Uterus (tissue), 2 donors: ENCODE measurements at regions not wholly inside any gene's neighbourhood (a gene's known extent, or its start where the extent isn't known, plus 50 kb on each side); places are given as distances from the start of the nearest gene placed in this dataset.

ENCODE experiments used
- POLR2A ChIP-seq, 2 donors: fragments of 450-650 bp; IDR thresholded peaks; one replicate each; pipeline ENCODE4 v1.6.1; 2016; ENCODE audit warnings: antibody characterized with exemption in 2 of 2, mild to moderate bottlenecking in 1 of 2, moderate library complexity in 1 of 2
- TF ChIP-seq, protein P1 (sequence below), 4 experiments: fragments of 200-600 bp in 2 of 4; fragments of 450-650 bp in 2 of 4; sonication (generic) in 2 of 4; IDR thresholded peaks; one replicate each; pipeline ENCODE4 v1.5.1; 2016 to 2019; ENCODE audit warnings: antibody characterized with exemption in 4 of 4, mild to moderate bottlenecking in 2 of 4, moderate library complexity in 1 of 4

DNA sequence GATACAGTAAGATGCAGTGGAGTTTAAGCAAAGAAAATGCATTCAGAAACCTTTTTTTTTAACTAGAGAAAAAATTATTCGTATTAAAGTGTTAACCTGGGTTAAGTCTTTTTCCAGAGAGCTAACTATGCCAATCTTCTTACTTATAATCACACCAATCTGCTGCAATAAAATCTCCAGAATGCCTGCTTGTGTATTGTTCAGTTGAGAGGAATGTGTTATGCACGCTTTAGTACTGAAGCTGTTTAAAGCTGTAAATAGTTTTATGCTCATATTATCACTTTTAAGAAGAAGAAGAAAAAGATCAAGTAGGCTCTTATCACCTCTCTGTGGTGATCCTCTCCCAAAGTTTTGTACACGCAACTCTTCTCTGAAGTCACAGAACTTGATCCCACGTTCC is 528.7 kb downstream of the RFC3 start:
- TF ChIP-seq POLR2A (IDR thresholded peaks at IDR 0.05): no peak
- TF ChIP-seq, protein P1, sequence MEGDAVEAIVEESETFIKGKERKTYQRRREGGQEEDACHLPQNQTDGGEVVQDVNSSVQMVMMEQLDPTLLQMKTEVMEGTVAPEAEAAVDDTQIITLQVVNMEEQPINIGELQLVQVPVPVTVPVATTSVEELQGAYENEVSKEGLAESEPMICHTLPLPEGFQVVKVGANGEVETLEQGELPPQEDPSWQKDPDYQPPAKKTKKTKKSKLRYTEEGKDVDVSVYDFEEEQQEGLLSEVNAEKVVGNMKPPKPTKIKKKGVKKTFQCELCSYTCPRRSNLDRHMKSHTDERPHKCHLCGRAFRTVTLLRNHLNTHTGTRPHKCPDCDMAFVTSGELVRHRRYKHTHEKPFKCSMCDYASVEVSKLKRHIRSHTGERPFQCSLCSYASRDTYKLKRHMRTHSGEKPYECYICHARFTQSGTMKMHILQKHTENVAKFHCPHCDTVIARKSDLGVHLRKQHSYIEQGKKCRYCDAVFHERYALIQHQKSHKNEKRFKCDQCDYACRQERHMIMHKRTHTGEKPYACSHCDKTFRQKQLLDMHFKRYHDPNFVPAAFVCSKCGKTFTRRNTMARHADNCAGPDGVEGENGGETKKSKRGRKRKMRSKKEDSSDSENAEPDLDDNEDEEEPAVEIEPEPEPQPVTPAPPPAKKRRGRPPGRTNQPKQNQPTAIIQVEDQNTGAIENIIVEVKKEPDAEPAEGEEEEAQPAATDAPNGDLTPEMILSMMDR (IDR thresholded peaks at IDR 0.05): no peak
